ENCODE measurements at regions not wholly inside any gene's neighbourhood (a gene's known extent, or its start where the extent isn't known, plus 50 kb on each side); places are given as distances from the start of the nearest gene placed in this dataset.

DNA sequence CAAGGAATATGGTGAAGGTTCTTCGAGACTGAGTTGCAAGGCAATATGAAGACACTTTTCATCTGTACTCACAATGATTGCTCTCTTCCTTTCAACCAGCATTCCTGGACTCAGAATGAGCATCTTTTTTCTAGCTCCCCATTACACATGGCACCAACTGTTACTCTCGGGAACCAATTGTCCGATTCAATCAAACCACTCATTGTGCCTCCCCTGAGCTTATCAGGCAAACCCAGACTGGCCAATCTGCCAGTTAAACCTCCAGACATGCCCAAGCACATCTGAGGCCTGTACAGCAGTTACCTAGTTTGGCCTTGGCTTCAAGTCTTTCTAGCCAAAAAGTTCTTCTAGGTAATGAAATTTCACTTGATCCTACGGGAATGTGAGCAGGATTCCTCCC, 164.1 kb downstream of the ID4 start:
- WGBS, 2 experiments (ENCODE audit: extremely low coverage in 1 of 2, insufficient coverage in 1 of 2, insufficient read length in 1 of 2, insufficient replicate concordance in 2 of 2, low coverage in 1 of 2, low lambda C conversion rate in 2 of 2, missing lambda C conversion rate in 1 of 2): 87% methylated on average over 4 of the region's 4 CpGs; no CpG with 5 or more reads in 1 of the 2 experiments
- Histone ChIP-seq H2BK15ac (ENCODE audit: low read length) (no peak overlapping the region), H3K9me3 (ENCODE audit: insufficient read depth in 2 of 2, low read depth in 1 of 2, low read length in 1 of 2) (0 out of 4 replicates have a peak, but pooled peaks cover 0 to 2% of the 10 kb centered on the region in 2 experiments), H3K4me3 (ENCODE audit: extremely low read depth in 1 of 4, insufficient read depth in 2 of 4, low read depth in 3 of 4, low read length in 4 of 4) (no peak overlapping the region), H2BK120ac (replicated peaks; ENCODE audit: low read depth, low read length) (no peak overlapping the region), H4K20me1 (replicated peaks in 1 of 2; ENCODE audit: control insufficient read depth in 1 of 2, insufficient read depth in 2 of 2, low read length in 2 of 2) (no peaks in the 10 kb centered on the region), H3K27me3 (replicated peaks in 1 of 4; ENCODE audit: control insufficient read depth in 3 of 4, extremely low read depth in 1 of 4, insufficient read depth in 3 of 4, low read length in 3 of 4) (peaks cover 0 to under 1% (median 0%) of the 10 kb centered on the region in 4 experiments; a peak in 1 of 7 replicates), H3K14ac (ENCODE audit: insufficient read length) (no peak overlapping the region), H3K9ac (replicated peaks in 1 of 4; ENCODE audit: extremely low read depth in 1 of 4, low read depth in 3 of 4, low read length in 3 of 4) (no peak overlapping the region), H3K27ac (ENCODE audit: low read depth, low read length) (no peak overlapping the region), H2AK5ac (ENCODE audit: low read depth, low read length) (no peak overlapping the region), H2AFZ (ENCODE audit: low read length) (no peak overlapping the region), H2BK20ac (ENCODE audit: low read length) (no peak overlapping the region), H2BK5ac (ENCODE audit: low read depth, low read length) (no peak overlapping the region), H3K23me2 (ENCODE audit: low read depth, low read length) (no peaks in the 10 kb centered on the region), H3K18ac (ENCODE audit: extremely low read depth, low read length) (no peak overlapping the region), H3K4ac (replicated peaks; ENCODE audit: insufficient read length, low read depth, low read length) (no peak overlapping the region), H3K4me2 (ENCODE audit: insufficient read depth in 1 of 2, low read depth in 2 of 2, low read length in 2 of 2) (no peak overlapping the region), H3K79me1 (ENCODE audit: low read depth, low read length) (no peaks in the 10 kb centered on the region), H3K79me2 (ENCODE audit: control insufficient read depth in 1 of 2, insufficient read depth in 2 of 2, low read length in 2 of 2) (no peaks in the 10 kb centered on the region), H3K36me3 (ENCODE audit: control insufficient read depth in 2 of 4, insufficient read depth in 4 of 4, low read length in 3 of 4) (no peaks in the 10 kb centered on the region; a peak in 1 of 8 replicates), H3K23ac (ENCODE audit: insufficient read length) (no peak overlapping the region), H3K56ac (replicated peaks; ENCODE audit: insufficient read length, low read depth, low read length) (no peak overlapping the region), H4K8ac (ENCODE audit: extremely low read depth, insufficient read depth, low read length) (no peak overlapping the region), H4K5ac (ENCODE audit: insufficient read length, low read depth, low read length) (no peak overlapping the region), H4K91ac (replicated peaks; ENCODE audit: insufficient read length, low read length) (no peak overlapping the region), H2BK12ac (ENCODE audit: low read depth, low read length) (no peak overlapping the region), H3K4me1 (replicated peaks in 1 of 4; ENCODE audit: control insufficient read depth in 3 of 4, insufficient read depth in 4 of 4, low read length in 3 of 4) (no peaks in the 10 kb centered on the region)
- no peak for FAIRE-seq
- DNase-seq (ENCODE audit: low read depth in 1 of 2, low spot score in 2 of 2): no peak
- ChIA-PET POLR2A (ENCODE audit: partially characterized antibody) (no interaction called here), CTCF (ENCODE audit: partially characterized antibody) (interaction anchor here (1.9 kb wide), 1 partner anchor 31 kb away, joined by 4 read pairs; no protein-coding TSS in a partner anchor)
- no peak for TF ChIP-seq BCL11A (IDR thresholded peaks at IDR 0.05; ENCODE audit: low read depth in 2 of 2, low read length in 2 of 2)
- no peak for TF ChIP-seq TAF7 (optimal IDR thresholded peaks at IDR 0.05; ENCODE audit: borderline replicate concordance, low read depth, low read length)
- no peak for TF ChIP-seq RNF2 (IDR thresholded peaks at IDR 0.05; ENCODE audit: borderline replicate concordance, low read depth, low read length, missing control alignments, poor library complexity, severe bottlenecking)
- TF ChIP-seq TEAD4 (IDR thresholded peaks at IDR 0.05; ENCODE audit: low read depth, low read length): no peak
- TF ChIP-seq, protein P1, sequence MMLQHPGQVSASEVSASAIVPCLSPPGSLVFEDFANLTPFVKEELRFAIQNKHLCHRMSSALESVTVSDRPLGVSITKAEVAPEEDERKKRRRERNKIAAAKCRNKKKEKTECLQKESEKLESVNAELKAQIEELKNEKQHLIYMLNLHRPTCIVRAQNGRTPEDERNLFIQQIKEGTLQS (IDR thresholded peaks at IDR 0.05; ENCODE audit: insufficient read depth, low read depth, low read length): no peak
- TF ChIP-seq GABPA (IDR thresholded peaks at IDR 0.05; ENCODE audit: borderline replicate concordance, insufficient read depth, low read length): no peak
- TF ChIP-seq KDM1A (IDR thresholded peaks at IDR 0.05; ENCODE audit: borderline replicate concordance, low read length): no peak
- TF ChIP-seq RFX5 (IDR thresholded peaks at IDR 0.05; ENCODE audit: borderline replicate concordance, low read depth, low read length): no peak
- TF ChIP-seq, protein P2, sequence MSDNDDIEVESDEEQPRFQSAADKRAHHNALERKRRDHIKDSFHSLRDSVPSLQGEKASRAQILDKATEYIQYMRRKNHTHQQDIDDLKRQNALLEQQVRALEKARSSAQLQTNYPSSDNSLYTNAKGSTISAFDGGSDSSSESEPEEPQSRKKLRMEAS (IDR thresholded peaks at IDR 0.05): no peak
- TF ChIP-seq POLR2AphosphoS5 (IDR thresholded peaks at IDR 0.05; ENCODE audit: low read depth, low read length): no peak
- no peak for TF ChIP-seq ASH2L (IDR thresholded peaks at IDR 0.05; ENCODE audit: low read length)
- TF ChIP-seq CBX8 (IDR thresholded peaks at IDR 0.05; ENCODE audit: borderline replicate concordance, low read depth, low read length): no peak
- TF ChIP-seq ZNF274 (IDR thresholded peaks at IDR 0.05; ENCODE audit: borderline replicate concordance, extremely low read depth, low read length): no peak
- TF ChIP-seq EZH2 (IDR thresholded peaks at IDR 0.05; ENCODE audit: low read depth, low read length, severe bottlenecking): no peak

Measured in H1 (cell line).